HepG2 (cell line): ENCODE measurements at regions not wholly inside any gene's neighbourhood (a gene's known extent, or its start where the extent isn't known, plus 50 kb on each side); places are given as distances from the start of the nearest gene placed in this dataset.

Experiments used
- ATAC-seq: fragments of 200-7000 bp; cut with Tn5 transposase; 3 replicates; pipeline ENCODE4 v1.9.1; 2020; ENCODE audit warnings: mild to moderate bottlenecking, moderate library complexity
- BruUV-seq: library from RNA; stranded (reverse); fragments of 400-500 nt; replicated peaks from 2 replicates; lab custom pipeline; 2021; lab: Mats Ljungman, UMichigan
- CTCF ChIA-PET: fragments of 300-600 bp; formaldehyde crosslinking; extraction: SDS; loops from one replicate; lab custom pipeline; 2021; ENCODE audit warnings: low total read pairs, inconsistent platforms, low intra/inter-chr PET ratio; lab: Yijun Ruan, JAX
- POLR2A ChIA-PET: fragments of 350-600 bp; sonication (Branson Sonifier 250); formaldehyde crosslinking; loops from one replicate; lab custom pipeline; 2020; ENCODE audit warnings: antibody characterized with exemption, inconsistent platforms; lab: Yijun Ruan, JAX
- DNase-seq: peaks from one replicate; pipeline ENCODE4 v3.0.0-alpha.2; 2015; ENCODE audit warnings: low spot score
- FAIRE-seq: peaks from 3 replicates; lab custom pipeline; 2011; peaks lifted over from hg19 to GRCh38; lab: Jason Lieb, UNC
- H2AFZ ChIP-seq: one replicate; pipeline ENCODE4 v1.6.1; 2011; ENCODE audit warnings: low read length, inconsistent platforms
- H3K27ac ChIP-seq: fragments of 300-600 bp; 3 replicates; pipeline ENCODE4 v1.8.0; 2011; ENCODE audit warnings: mixed run types, mild to moderate bottlenecking, mixed read lengths, low read length, inconsistent platforms; ENCODE audit not compliant: insufficient read depth; ENCODE audit errors: extremely low read length
- H3K27me3 ChIP-seq, 2 experiments: fragments of 200-600 bp in 1 of 2; 2 replicates in 1 of 2; 3 replicates in 1 of 2; pipeline versions ENCODE4 v1.6.0 to v1.8.0; 2011; ENCODE audit warnings: low read length in 2 of 2, mild to moderate bottlenecking in 2 of 2, moderate library complexity in 2 of 2, inconsistent platforms in 1 of 2; ENCODE audit not compliant: insufficient read depth in 2 of 2, control insufficient read depth in 1 of 2
- H3K36me3 ChIP-seq, 2 experiments: fragments of 200-600 bp in 1 of 2; replicated peaks in 1 of 2; 2 replicates in 1 of 2; 3 replicates in 1 of 2; pipeline versions ENCODE4 v1.5.1 to v1.8.0; 2011; ENCODE audit warnings: low read length in 2 of 2, inconsistent platforms in 1 of 2; ENCODE audit not compliant: insufficient read depth in 2 of 2, control insufficient read depth in 1 of 2
- H3K4me1 ChIP-seq: 2 replicates; pipeline ENCODE4 v1.5.1; 2012; ENCODE audit warnings: low read length, inconsistent platforms; ENCODE audit not compliant: insufficient read depth
- H3K4me2 ChIP-seq: 2 replicates; pipeline ENCODE4 v1.6.0; 2011; ENCODE audit warnings: low read depth, low read length, inconsistent platforms
- H3K4me3 ChIP-seq, 3 experiments: fragments of 200-600 bp in 1 of 3; sonication (generic), shearing (Covaris generic) in 1 of 3; replicated peaks in 1 of 3; 2 replicates each; pipeline ENCODE4 v1.5.1; 2011 to 2016; ENCODE audit warnings: low read length in 3 of 3, inconsistent platforms in 2 of 3, low read depth in 2 of 3, mild to moderate bottlenecking in 2 of 3, control low read depth in 1 of 3, mixed read lengths in 1 of 3; ENCODE audit not compliant: insufficient read depth in 1 of 3
- H3K79me2 ChIP-seq: one replicate; pipeline ENCODE4 v1.6.1; 2011; ENCODE audit warnings: low read length, inconsistent platforms; ENCODE audit not compliant: insufficient read depth
- H3K9ac ChIP-seq: 2 replicates; pipeline ENCODE4 v1.6.0; 2011; ENCODE audit warnings: mild to moderate bottlenecking, low read depth, low read length, inconsistent platforms; ENCODE audit not compliant: insufficient read depth
- H3K9me3 ChIP-seq: 2 replicates; pipeline ENCODE4 v1.5.1; 2012; ENCODE audit warnings: mild to moderate bottlenecking, low read length
- H4K20me1 ChIP-seq: 2 replicates; pipeline ENCODE4 v1.6.0; 2011; ENCODE audit warnings: inconsistent platforms, mild to moderate bottlenecking, low read length, moderate library complexity; ENCODE audit not compliant: insufficient read depth
- CREB1 ChIP-seq, 2 experiments: fragments of 450-650 bp in 1 of 2; IDR thresholded peaks; 2 replicates each; pipeline ENCODE4 v1.6.1; 2016 to 2017; ENCODE audit warnings: control low read depth in 1 of 2, mild to moderate bottlenecking in 1 of 2, missing compliant biosample characterization in 1 of 2, missing genetic modification characterization in 1 of 2
- RFXANK ChIP-seq: IDR thresholded peaks from 2 replicates; pipeline ENCODE4 v1.6.1; 2016
- SOX13 ChIP-seq, 3 experiments: fragments of 450-650 bp in 1 of 3; sonication (generic) in 1 of 3; formaldehyde crosslinking in 1 of 3; IDR thresholded peaks in 2 of 3; conservative IDR thresholded peaks in 1 of 3; 2 replicates each; pipeline versions ENCODE4 v1.5.0 to v1.6.1; 2016 to 2020; ENCODE audit warnings: antibody characterized with exemption in 1 of 3, mild to moderate bottlenecking in 1 of 3, missing compliant biosample characterization in 1 of 3, missing genetic modification reagents in 1 of 3, moderate library complexity in 1 of 3
- TEAD3 ChIP-seq: optimal IDR thresholded peaks from 2 replicates; pipeline ENCODE3; 2016; ENCODE audit warnings: borderline replicate concordance
- YEATS2 ChIP-seq: sonication (generic); formaldehyde crosslinking; IDR thresholded peaks from 2 replicates; pipeline ENCODE4 v1.4.0; 2020; ENCODE audit warnings: missing genetic modification reagents, borderline replicate concordance
- ZFY ChIP-seq: sonication (generic); formaldehyde crosslinking; IDR thresholded peaks from 2 replicates; pipeline ENCODE4 v1.4.0; 2020; ENCODE audit warnings: missing genetic modification reagents
- ZNF292 ChIP-seq: sonication (generic); formaldehyde crosslinking; IDR thresholded peaks from 2 replicates; pipeline ENCODE4 v1.8.1; 2022; ENCODE audit warnings: mild to moderate bottlenecking, low read depth, missing genetic modification reagents, borderline replicate concordance
- WGBS: methylation state at CpG from one replicate; pipeline ENCODE4 v1.1.6; 2017; ENCODE audit warnings: low lambda C conversion rate; 5-methylcytosine and 5-hydroxymethylcytosine counted together
- in situ Hi-C: cut with HindIII; loops from 2 replicates; pipeline ENCODE4 v1.10.0; 2017; ENCODE audit warnings: low pct_unique_long_range_greater_than_20kb; ENCODE audit not compliant: extremely low pct_ligation_motif_present
- intact Hi-C: fragments of 100-400 bp; cut with micrococcal nuclease; formaldehyde crosslinking; loops from one replicate; pipeline ENCODE4 v1.10.0; 2022; ENCODE audit not compliant: unreplicated experiment
- TF ChIP-seq, protein P1 (sequence below): sonication (generic); formaldehyde crosslinking; IDR thresholded peaks from 2 replicates; pipeline ENCODE4 v1.4.0; 2020; ENCODE audit warnings: mild to moderate bottlenecking, missing genetic modification reagents
- TF ChIP-seq, protein P2 (sequence below): sonication (generic); formaldehyde crosslinking; IDR thresholded peaks from 2 replicates; pipeline ENCODE4 v1.5.1; 2020; ENCODE audit warnings: mild to moderate bottlenecking, missing genetic modification reagents, borderline replicate concordance

DNA sequence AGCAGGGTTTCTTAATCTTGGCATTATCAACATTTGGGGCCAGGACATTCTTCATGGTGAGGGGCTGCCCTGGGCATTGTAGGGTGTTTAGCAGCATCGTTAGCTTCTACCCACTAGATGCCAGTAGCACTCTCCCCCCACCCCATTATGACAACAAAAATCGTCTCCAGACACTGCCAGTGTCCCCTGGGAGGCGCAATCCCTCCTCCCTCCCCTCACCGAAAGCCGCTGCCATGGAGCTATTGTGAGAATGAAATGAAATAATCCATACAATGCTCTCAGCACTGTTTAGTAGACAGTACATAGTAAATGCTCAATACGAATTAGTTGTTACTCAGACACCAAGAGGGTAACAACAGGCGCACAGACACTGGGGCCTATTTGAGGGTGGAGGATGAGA is 502.9 kb downstream of the NPIPA7 start:
- Histone ChIP-seq H4K20me1 (no peaks in the 10 kb centered on the region), H3K79me2 (no peaks in the 10 kb centered on the region), H3K9me3 (no peaks in the 10 kb centered on the region), H3K4me3 (no peak overlapping the region), H3K9ac (no peak overlapping the region), H2AFZ (no peak overlapping the region), H3K4me1 (no peaks in the 10 kb centered on the region), H3K27me3 (no peaks in the 10 kb centered on the region), H3K27ac (no peak overlapping the region), H3K36me3 (no peaks in the 10 kb centered on the region), H3K4me2 (no peak overlapping the region)
- no peak for ATAC-seq
- POLR2A ChIA-PET: no interaction called here
- intact Hi-C loops: no loop called here
- TF ChIP-seq SOX13 (IDR thresholded peaks at IDR 0.05) (no peak), SOX13 (CRISPR knock-in tag; conservative IDR thresholded peaks at IDR 0.05 in 1 of 2, IDR thresholded peaks at IDR 0.05 in 1 of 2) (no peak), YEATS2 (no peak), ZNF292 (CRISPR knock-in tag) (no peak), TEAD3 (CRISPR knock-in tag) (no peak), ZFY (no peak), RFXANK (CRISPR knock-in tag) (no peak), CREB1 (IDR thresholded peaks at IDR 0.05) (no peak), CREB1 (CRISPR knock-in tag; IDR thresholded peaks at IDR 0.05) (no peak)
- TF ChIP-seq, protein P1, sequence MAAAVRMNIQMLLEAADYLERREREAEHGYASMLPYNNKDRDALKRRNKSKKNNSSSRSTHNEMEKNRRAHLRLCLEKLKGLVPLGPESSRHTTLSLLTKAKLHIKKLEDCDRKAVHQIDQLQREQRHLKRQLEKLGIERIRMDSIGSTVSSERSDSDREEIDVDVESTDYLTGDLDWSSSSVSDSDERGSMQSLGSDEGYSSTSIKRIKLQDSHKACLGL: no peak
- TF ChIP-seq, protein P2, sequence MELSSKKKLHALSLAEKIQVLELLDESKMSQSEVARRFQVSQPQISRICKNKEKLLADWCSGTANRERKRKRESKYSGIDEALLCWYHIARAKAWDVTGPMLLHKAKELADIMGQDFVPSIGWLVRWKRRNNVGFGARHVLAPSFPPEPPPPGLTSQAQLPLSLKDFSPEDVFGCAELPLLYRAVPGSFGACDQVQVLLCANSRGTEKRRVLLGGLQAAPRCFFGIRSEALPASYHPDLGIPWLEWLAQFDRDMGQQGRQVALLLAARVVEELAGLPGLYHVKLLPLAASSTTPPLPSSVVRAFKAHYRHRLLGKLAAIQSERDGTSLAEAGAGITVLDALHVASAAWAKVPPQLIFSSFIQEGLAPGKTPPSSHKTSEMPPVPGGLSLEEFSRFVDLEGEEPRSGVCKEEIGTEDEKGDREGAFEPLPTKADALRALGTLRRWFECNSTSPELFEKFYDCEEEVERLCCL (CRISPR knock-in tag): no peak
- no TSS peak for BruUV-seq
- no peak for DNase-seq
- WGBS: 1% methylated on average over 7 of the region's 7 CpGs
- in situ Hi-C loops: no loop called here
- no peak for FAIRE-seq
- CTCF ChIA-PET: no interaction called here
